Epithelial cell of esophagus (primary cell): ENCODE measurements at regions not wholly inside any gene's neighbourhood (a gene's known extent, or its start where the extent isn't known, plus 50 kb on each side); places are given as distances from the start of the nearest gene placed in this dataset.

Source experiments
- DNase-seq: peaks from one replicate; pipeline ENCODE4 v3.0.0; 2010; ENCODE audit warnings: low read depth
- H3K4me3 ChIP-seq: 2 replicates; pipeline ENCODE4 v1.5.1; 2011; ENCODE audit warnings: mild to moderate bottlenecking, low read length, control low read depth
- TF ChIP-seq, protein P1 (sequence below): IDR thresholded peaks from 2 replicates; pipeline ENCODE4 v1.5.1; 2011; ENCODE audit warnings: low read depth, mild to moderate bottlenecking, low read length, control low read depth, inconsistent platforms; ENCODE audit not compliant: insufficient read depth; ENCODE audit errors: missing control alignments

DNA sequence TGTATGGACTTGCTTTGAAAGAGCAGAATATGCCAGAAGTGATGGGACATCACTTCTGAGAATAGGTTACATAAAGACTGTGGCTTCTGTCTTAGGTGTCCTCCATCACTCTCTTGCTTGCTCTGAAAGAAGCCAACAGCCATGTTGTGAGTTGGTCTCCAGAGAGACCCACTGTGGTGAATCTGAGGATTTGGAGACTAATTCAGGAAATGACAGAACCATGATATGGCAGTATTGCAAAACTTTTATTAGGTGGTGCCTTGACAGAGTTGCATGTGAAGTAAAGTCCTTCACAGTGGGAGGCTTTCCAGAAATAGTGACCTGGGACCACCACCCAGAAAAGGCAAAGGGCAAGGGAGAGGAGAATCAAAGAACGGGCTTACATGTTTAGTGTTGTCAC is 628.6 kb downstream of the KCNT2 start:
- H3K4me3 ChIP-seq, result no peak overlapping the region
- DNase-seq, result peak; percentile 49
- TF ChIP-seq, protein P1, sequence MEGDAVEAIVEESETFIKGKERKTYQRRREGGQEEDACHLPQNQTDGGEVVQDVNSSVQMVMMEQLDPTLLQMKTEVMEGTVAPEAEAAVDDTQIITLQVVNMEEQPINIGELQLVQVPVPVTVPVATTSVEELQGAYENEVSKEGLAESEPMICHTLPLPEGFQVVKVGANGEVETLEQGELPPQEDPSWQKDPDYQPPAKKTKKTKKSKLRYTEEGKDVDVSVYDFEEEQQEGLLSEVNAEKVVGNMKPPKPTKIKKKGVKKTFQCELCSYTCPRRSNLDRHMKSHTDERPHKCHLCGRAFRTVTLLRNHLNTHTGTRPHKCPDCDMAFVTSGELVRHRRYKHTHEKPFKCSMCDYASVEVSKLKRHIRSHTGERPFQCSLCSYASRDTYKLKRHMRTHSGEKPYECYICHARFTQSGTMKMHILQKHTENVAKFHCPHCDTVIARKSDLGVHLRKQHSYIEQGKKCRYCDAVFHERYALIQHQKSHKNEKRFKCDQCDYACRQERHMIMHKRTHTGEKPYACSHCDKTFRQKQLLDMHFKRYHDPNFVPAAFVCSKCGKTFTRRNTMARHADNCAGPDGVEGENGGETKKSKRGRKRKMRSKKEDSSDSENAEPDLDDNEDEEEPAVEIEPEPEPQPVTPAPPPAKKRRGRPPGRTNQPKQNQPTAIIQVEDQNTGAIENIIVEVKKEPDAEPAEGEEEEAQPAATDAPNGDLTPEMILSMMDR, result no peak

DNA sequence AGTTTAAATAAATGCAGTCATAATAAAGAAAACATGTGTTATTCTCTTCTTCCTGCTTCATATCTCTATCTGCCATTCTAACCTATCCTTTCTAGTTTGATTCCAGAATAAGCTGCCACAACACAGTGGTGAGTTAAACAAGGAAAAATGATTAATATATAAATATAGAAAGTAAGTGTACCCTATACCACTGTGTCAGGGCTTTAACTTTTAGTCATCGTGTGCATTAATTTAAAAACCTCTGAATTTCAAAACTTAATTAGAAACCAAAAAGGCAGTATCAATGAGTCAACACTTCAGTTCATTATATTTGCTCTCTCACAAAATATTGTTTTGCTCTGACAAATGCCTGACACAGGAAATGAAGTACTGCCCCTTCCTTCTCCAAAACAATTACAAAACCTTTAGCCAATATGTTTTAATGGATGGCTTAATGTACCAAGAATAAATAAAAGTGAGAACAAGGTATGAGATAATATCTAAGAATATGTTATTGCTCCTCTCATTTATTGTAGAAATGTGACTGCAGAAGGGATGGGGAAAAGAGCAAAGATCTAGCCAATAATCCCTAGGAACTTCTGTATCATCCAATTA is 634.8 kb downstream of the KCNT2 start:
- no peak overlapping the region for H3K4me3 ChIP-seq
- DNase-seq, result peak; percentile 5
- TF ChIP-seq, protein P1, result no peak

DNA sequence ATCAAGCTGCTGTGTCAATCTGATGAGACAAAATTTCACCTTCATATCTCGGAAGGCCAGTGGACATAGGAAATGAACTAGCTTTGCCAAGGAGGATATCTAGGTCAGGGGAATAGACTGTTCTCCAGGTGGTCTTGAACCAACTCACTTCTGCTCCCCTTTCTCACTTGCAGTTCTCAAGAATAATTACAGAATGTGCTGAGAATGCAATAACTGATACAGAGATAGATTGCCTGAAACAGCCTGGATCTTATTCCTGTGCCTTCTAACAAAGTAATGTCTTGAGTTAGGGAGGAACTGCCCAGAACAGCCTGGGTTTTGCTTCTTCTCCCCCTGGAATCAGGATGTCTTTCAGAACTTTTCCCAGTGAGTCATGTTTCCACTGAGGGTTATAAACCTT is 636.7 kb downstream of the KCNT2 start:
- no peak overlapping the region for H3K4me3 ChIP-seq
- TF ChIP-seq, protein P1, result no peak
- DNase-seq, result no peak

DNA sequence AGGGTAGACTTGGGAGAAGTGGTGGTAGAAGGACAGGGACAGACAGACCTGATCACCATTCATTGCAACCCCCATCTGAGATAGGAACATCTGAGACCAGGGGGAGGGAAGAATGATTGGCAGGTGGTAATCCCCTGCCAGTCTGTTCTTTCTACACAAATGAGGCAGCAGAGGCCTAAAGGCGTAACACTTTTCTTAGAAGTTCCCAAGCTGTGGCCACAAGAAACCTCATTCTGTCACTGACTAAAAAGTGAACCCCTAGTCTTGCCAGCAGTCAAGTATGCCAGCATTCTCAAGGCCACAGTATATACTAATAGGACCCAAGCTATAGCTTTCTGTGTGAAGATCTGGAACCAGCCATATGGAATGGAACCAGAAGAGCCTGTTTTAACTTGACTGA is 638.0 kb downstream of the KCNT2 start:
- TF ChIP-seq, protein P1, result no peak
- no peak for DNase-seq
- no peak overlapping the region for H3K4me3 ChIP-seq

DNA sequence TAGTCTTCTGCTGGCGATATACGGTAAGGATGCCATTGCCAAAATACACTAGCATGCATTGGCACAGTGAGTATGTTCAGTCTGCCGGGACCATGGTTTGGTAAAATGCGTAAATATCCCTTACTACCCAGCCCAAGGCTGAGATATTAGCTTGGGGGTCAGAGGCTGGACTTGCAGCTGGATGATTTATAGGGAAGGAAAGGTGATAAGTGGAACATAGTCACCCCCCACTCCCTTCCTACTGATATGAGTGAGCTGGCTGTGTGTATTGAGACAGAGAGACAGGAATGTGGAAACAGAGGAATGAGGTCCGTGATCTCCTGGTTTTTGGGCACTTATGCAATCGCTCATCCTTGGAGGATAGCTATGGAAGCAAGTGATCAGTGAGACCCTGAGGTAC is 642.8 kb downstream of the KCNT2 start:
- no peak overlapping the region for H3K4me3 ChIP-seq
- DNase-seq, result no peak
- TF ChIP-seq, protein P1, result no peak

DNA sequence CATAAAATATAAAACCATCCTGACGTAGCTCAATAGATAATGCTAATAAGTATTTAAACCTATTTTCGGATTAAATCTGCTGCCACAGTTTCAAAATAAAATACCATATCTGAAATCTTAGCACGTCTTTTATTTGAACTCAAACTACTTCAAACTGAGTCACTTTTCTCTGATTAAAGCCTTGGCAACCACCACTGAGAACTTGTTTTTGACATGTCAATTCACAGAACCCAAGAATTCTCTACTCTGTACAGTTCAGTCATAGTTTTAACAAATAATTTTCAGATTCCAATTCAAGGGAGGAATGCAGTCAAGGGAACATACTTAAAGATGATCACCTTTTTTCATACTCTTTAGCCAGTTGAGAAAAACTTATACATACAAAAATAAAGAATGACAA is 643.2 kb downstream of the KCNT2 start:
- TF ChIP-seq, protein P1, result no peak
- DNase-seq, result peak; percentile 48
- no peak overlapping the region for H3K4me3 ChIP-seq

DNA sequence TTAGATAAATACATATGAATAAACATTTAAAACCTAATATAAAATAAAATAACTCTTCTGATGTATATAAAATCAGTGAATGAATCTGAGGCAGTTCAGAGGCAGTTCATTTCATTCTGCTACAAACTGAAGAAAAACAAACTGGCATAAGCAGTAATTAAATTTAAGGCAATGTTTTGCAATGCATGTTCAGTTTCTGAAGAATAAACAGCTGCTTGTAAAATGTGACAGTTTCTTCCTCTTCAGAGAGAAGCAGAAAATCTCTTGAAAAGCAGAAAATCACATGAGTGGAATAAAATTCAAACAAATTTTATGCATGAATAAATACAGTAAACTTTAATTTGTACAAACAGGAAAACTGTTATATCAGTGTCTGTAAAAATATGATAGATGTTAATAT is 643.7 kb downstream of the KCNT2 start:
- H3K4me3 ChIP-seq, result no peak overlapping the region
- TF ChIP-seq, protein P1, result no peak
- no peak for DNase-seq
